Astrocyte (in vitro differentiated cells and primary cell): ENCODE measurements at regions not wholly inside any gene's neighbourhood (a gene's known extent, or its start where the extent isn't known, plus 50 kb on each side); places are given as distances from the start of the nearest gene placed in this dataset.

Source experiments
- DNase-seq: peaks from one replicate; pipeline ENCODE4 v3.0.0-alpha.2; 2010; ENCODE audit warnings: low read depth
- FAIRE-seq: peaks from 2 replicates; lab custom pipeline; 2011; peaks lifted over from hg19 to GRCh38; lab: Jason Lieb, UNC
- H2AFZ ChIP-seq: 2 replicates; pipeline ENCODE4 v1.6.0; 2012; ENCODE audit warnings: low read depth, low read length, inconsistent platforms
- H3K27ac ChIP-seq: 2 replicates; pipeline ENCODE4 v1.5.1; 2011; ENCODE audit warnings: low read depth, low read length, inconsistent platforms
- H3K27me3 ChIP-seq: 2 replicates; pipeline ENCODE4 v1.6.0; 2011; ENCODE audit warnings: low read length, inconsistent platforms; ENCODE audit not compliant: insufficient read depth
- H3K36me3 ChIP-seq: 2 replicates; pipeline ENCODE4 v1.5.1; 2011; ENCODE audit warnings: low read length, inconsistent platforms; ENCODE audit not compliant: insufficient read depth
- H3K4me1 ChIP-seq: 2 replicates; pipeline ENCODE4 v1.5.1; 2011; ENCODE audit warnings: low read length, inconsistent platforms; ENCODE audit not compliant: insufficient read depth
- H3K4me2 ChIP-seq: 2 replicates; pipeline ENCODE4 v1.6.0; 2012; ENCODE audit warnings: low read length, inconsistent platforms
- H3K4me3 ChIP-seq: 2 replicates; pipeline ENCODE4 v1.5.1; 2011; ENCODE audit warnings: low read depth, mild to moderate bottlenecking, low read length, inconsistent platforms; ENCODE audit not compliant: insufficient read depth
- H3K79me2 ChIP-seq: 2 replicates; pipeline ENCODE4 v1.6.0; 2012; ENCODE audit warnings: mild to moderate bottlenecking, low read length, inconsistent platforms; ENCODE audit not compliant: insufficient read depth
- H3K9ac ChIP-seq: 2 replicates; pipeline ENCODE4 v1.6.0; 2012; ENCODE audit warnings: mild to moderate bottlenecking, low read length, inconsistent platforms
- H3K9me3 ChIP-seq: 2 replicates; pipeline ENCODE4 v1.5.1; 2012; ENCODE audit warnings: low read depth, mild to moderate bottlenecking, low read length, inconsistent platforms; ENCODE audit not compliant: insufficient read depth
- H4K20me1 ChIP-seq: 2 replicates; pipeline ENCODE4 v1.6.0; 2012; ENCODE audit warnings: low read length, inconsistent platforms; ENCODE audit not compliant: insufficient read depth
- H3K27ac Mint-ChIP-seq: one replicate; pipeline ENCODE4 v1.8.0; 2021; ENCODE audit warnings: mild to moderate bottlenecking, mixed read lengths; ENCODE audit not compliant: unreplicated experiment
- H3K27me3 Mint-ChIP-seq: one replicate; pipeline ENCODE4 v1.8.0; 2021; ENCODE audit warnings: low read depth, mixed read lengths; ENCODE audit not compliant: unreplicated experiment
- H3K36me3 Mint-ChIP-seq: one replicate; pipeline ENCODE4 v1.8.0; 2021; ENCODE audit warnings: low read depth, mixed read lengths; ENCODE audit not compliant: unreplicated experiment
- H3K4me1 Mint-ChIP-seq: one replicate; pipeline ENCODE4 v1.8.0; 2021; ENCODE audit warnings: low read depth, mixed read lengths; ENCODE audit not compliant: unreplicated experiment
- H3K4me3 Mint-ChIP-seq: one replicate; pipeline ENCODE4 v1.8.0; 2021; ENCODE audit warnings: mild to moderate bottlenecking, moderate library complexity, mixed read lengths; ENCODE audit not compliant: unreplicated experiment
- H3K9me3 Mint-ChIP-seq: one replicate; pipeline ENCODE4 v1.8.0; 2021; ENCODE audit warnings: mild to moderate bottlenecking, mixed read lengths; ENCODE audit not compliant: unreplicated experiment
- EZH2 ChIP-seq: IDR thresholded peaks from 2 replicates; pipeline ENCODE4 v1.6.1; 2012; ENCODE audit warnings: mild to moderate bottlenecking, low read length, inconsistent platforms; ENCODE audit not compliant: insufficient read depth
- TF ChIP-seq, protein P1 (sequence below): IDR thresholded peaks from 2 replicates; pipeline ENCODE4 v1.5.1; 2011; ENCODE audit warnings: low read depth, mild to moderate bottlenecking, inconsistent platforms, low read length, moderate library complexity; ENCODE audit not compliant: insufficient read depth

GRCh38 chr2:235180642-235181041 is 228.8 kb downstream of the SH3BP4 start:
- peaks cover 9% of the 10 kb centered on the region for H3K27me3 Mint-ChIP-seq

DNA sequence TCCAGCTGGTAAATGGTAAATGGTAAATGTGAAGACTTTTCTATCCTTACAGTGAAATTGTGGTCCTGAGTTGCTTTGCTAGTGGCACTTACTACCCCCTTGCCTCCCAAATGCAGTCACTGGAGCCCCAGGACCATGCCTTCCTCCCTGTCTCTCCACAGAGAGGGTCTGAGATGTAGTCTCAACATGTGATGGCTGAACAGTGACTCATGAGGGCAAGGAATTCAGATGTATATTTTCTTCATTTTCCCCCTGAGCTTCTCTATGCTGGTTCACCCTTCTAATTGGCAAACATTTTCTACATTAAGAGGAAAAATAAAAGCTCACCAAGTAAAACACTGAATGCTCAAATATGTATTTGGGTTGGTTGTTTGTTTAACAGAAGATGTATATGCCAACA is 232.0 kb downstream of the SH3BP4 start:
- Histone ChIP-seq H3K36me3 (no peaks in the 10 kb centered on the region), H3K79me2 (no peaks in the 10 kb centered on the region), H3K27ac (no peak overlapping the region), H3K9me3 (peaks cover 3% of the 10 kb centered on the region), H3K4me3 (no peak overlapping the region), H3K4me1 (no peaks in the 10 kb centered on the region), H2AFZ (no peak overlapping the region), H4K20me1 (no peaks in the 10 kb centered on the region), H3K27me3 (peaks cover 16% of the 10 kb centered on the region), H3K9ac (no peak overlapping the region), H3K4me2 (no peak overlapping the region)
- FAIRE-seq (no peak), DNase-seq (no peak)
- H3K4me1 Mint-ChIP-seq, result peaks cover 19% of the 10 kb centered on the region
- peaks cover 12% of the 10 kb centered on the region for H3K27me3 Mint-ChIP-seq
- peak overlapping the region; percentile 83 for H3K27ac Mint-ChIP-seq
- TF ChIP-seq EZH2, result no peak
- TF ChIP-seq, protein P1, sequence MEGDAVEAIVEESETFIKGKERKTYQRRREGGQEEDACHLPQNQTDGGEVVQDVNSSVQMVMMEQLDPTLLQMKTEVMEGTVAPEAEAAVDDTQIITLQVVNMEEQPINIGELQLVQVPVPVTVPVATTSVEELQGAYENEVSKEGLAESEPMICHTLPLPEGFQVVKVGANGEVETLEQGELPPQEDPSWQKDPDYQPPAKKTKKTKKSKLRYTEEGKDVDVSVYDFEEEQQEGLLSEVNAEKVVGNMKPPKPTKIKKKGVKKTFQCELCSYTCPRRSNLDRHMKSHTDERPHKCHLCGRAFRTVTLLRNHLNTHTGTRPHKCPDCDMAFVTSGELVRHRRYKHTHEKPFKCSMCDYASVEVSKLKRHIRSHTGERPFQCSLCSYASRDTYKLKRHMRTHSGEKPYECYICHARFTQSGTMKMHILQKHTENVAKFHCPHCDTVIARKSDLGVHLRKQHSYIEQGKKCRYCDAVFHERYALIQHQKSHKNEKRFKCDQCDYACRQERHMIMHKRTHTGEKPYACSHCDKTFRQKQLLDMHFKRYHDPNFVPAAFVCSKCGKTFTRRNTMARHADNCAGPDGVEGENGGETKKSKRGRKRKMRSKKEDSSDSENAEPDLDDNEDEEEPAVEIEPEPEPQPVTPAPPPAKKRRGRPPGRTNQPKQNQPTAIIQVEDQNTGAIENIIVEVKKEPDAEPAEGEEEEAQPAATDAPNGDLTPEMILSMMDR, result no peak
- H3K4me3 Mint-ChIP-seq, result no peak overlapping the region
- H3K9me3 Mint-ChIP-seq, result no peaks in the 10 kb centered on the region
- no peaks in the 10 kb centered on the region for H3K36me3 Mint-ChIP-seq

More at GRCh38 chr2:235180642-235181041, 228.8 kb downstream of the SH3BP4 start:
- peaks cover 19% of the 10 kb centered on the region for H3K4me1 Mint-ChIP-seq
- H3K9me3 ChIP-seq, result peaks cover 5% of the 10 kb centered on the region
- no peaks in the 10 kb centered on the region for H3K36me3 Mint-ChIP-seq
- FAIRE-seq (no peak), DNase-seq (no peak)
- no peaks in the 10 kb centered on the region for H4K20me1 ChIP-seq
- TF ChIP-seq EZH2, result no peak
- TF ChIP-seq, protein P1, result no peak
- H3K4me3 Mint-ChIP-seq, result no peak overlapping the region
- no peaks in the 10 kb centered on the region for H3K79me2 ChIP-seq
- no peak overlapping the region for H3K27ac ChIP-seq
- H3K4me3 ChIP-seq, result no peak overlapping the region
- no peaks in the 10 kb centered on the region for H3K4me1 ChIP-seq
- H3K36me3 ChIP-seq, result no peaks in the 10 kb centered on the region
- H3K4me2 ChIP-seq, result no peak overlapping the region
- H2AFZ ChIP-seq, result no peak overlapping the region
- no peak overlapping the region for H3K27ac Mint-ChIP-seq
- peaks cover 24% of the 10 kb centered on the region for H3K27me3 ChIP-seq
- no peak overlapping the region for H3K9ac ChIP-seq
- H3K9me3 Mint-ChIP-seq, result peaks cover 8% of the 10 kb centered on the region

DNA sequence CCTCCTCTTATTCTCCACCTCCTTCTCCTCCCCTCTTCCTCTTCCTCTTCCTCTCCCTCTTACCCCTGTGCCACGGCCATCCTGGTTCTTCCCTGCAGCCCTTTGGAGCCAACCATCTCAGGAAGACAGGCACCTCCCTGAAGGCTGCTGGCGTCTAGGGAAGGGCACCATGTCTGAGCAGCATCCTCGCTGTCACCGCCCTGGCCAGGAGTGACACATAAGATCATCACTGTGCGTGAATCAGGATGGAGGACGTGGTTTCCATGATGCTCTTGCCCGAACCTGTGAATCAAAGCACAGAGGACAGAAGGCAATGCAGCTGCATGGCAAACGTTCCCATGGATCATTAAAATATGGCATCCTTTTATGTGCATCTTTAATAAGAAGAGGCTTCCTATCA is 236.0 kb downstream of the SH3BP4 start:
- H3K9me3 ChIP-seq, result no peaks in the 10 kb centered on the region
- no peaks in the 10 kb centered on the region for H3K36me3 ChIP-seq
- no peak overlapping the region for H3K4me3 ChIP-seq
- no peak overlapping the region for H3K9ac ChIP-seq
- Mint-ChIP-seq H3K4me3 (no peak overlapping the region), H3K36me3 (no peaks in the 10 kb centered on the region), H3K27ac (no peak overlapping the region), H3K4me1 (peaks cover 19% of the 10 kb centered on the region), H3K9me3 (no peaks in the 10 kb centered on the region), H3K27me3 (peaks cover 28% of the 10 kb centered on the region)
- DNase-seq (no peak), FAIRE-seq (no peak)
- TF ChIP-seq EZH2, result no peak
- TF ChIP-seq, protein P1, result no peak
- no peaks in the 10 kb centered on the region for H3K4me1 ChIP-seq
- H3K4me2 ChIP-seq, result no peak overlapping the region
- H3K79me2 ChIP-seq, result no peaks in the 10 kb centered on the region
- H2AFZ ChIP-seq, result no peak overlapping the region
- H3K27me3 ChIP-seq, result peaks cover 17% of the 10 kb centered on the region
- H4K20me1 ChIP-seq, result no peaks in the 10 kb centered on the region
- H3K27ac ChIP-seq, result no peak overlapping the region
